CD4-positive, CD25-positive, alpha-beta regulatory T cell (primary cell): ENCODE measurements at regions not wholly inside any gene's neighbourhood (a gene's known extent, or its start where the extent isn't known, plus 50 kb on each side); places are given as distances from the start of the nearest gene placed in this dataset.

ENCODE experiments used
- ATAC-seq, 2 donors: fragments of 150-1000 bp; cut with Tn5 transposase; one replicate each; pipeline ENCODE4 v1.10.0; 2021; ENCODE audit warnings: low read depth in 2 of 2, moderate number of reproducible peaks in 2 of 2, moderate library complexity in 1 of 2
- DNase-seq, 3 donors: peaks; one replicate each; pipeline versions ENCODE4 v3.0.0 to v3.0.0-alpha.2; 2012 to 2022; ENCODE audit warnings: mixed read lengths in 1 of 3
- H3K27ac ChIP-seq: one replicate; pipeline ENCODE4 v1.7.0; 2013; ENCODE audit warnings: mild to moderate bottlenecking, low read length; ENCODE audit not compliant: insufficient read depth, poor library complexity, severe bottlenecking
- H3K27me3 ChIP-seq: one replicate; pipeline ENCODE4 v1.7.0; 2013; ENCODE audit warnings: low read length; ENCODE audit not compliant: control insufficient read depth, insufficient read depth
- H3K36me3 ChIP-seq: one replicate; pipeline ENCODE4 v1.7.0; 2013; ENCODE audit warnings: mild to moderate bottlenecking, low read length, moderate library complexity; ENCODE audit not compliant: control insufficient read depth, insufficient read depth
- H3K4me1 ChIP-seq: 2 replicates; pipeline ENCODE4 v1.7.0; 2013; ENCODE audit warnings: mild to moderate bottlenecking, low read length; ENCODE audit not compliant: insufficient read depth, control insufficient read depth, poor library complexity, severe bottlenecking
- H3K4me3 ChIP-seq: one replicate; pipeline ENCODE4 v1.7.0; 2013; ENCODE audit warnings: low read depth, mild to moderate bottlenecking, low read length, moderate library complexity
- H3K9me3 ChIP-seq, 2 experiments: 1 replicate in 1 of 2; 2 replicates in 1 of 2; pipeline ENCODE4 v1.7.0; 2013; ENCODE audit warnings: low read length in 2 of 2, mild to moderate bottlenecking in 1 of 2, moderate library complexity in 1 of 2; ENCODE audit not compliant: control insufficient read depth in 2 of 2
- H3K27ac Mint-ChIP-seq, 3 donors: one replicate each; pipeline ENCODE4 v1.8.0; 2020 to 2022; ENCODE audit warnings: mild to moderate bottlenecking in 3 of 3, mixed read lengths in 3 of 3, moderate library complexity in 2 of 3
- H3K27me3 Mint-ChIP-seq: one replicate; pipeline ENCODE4 v1.8.0; 2022; ENCODE audit warnings: mild to moderate bottlenecking, mixed read lengths
- H3K36me3 Mint-ChIP-seq: one replicate; pipeline ENCODE4 v1.8.0; 2020; ENCODE audit warnings: mixed read lengths
- H3K4me1 Mint-ChIP-seq, 4 donors: one replicate each; pipeline ENCODE4 v1.8.0; 2020 to 2022; ENCODE audit warnings: mixed read lengths in 4 of 4, mild to moderate bottlenecking in 1 of 4
- H3K4me3 Mint-ChIP-seq, 4 donors: one replicate each; pipeline ENCODE4 v1.8.0; 2020 to 2022; ENCODE audit warnings: mild to moderate bottlenecking in 4 of 4, mixed read lengths in 4 of 4, moderate library complexity in 3 of 4
- H3K9me3 Mint-ChIP-seq, 7 donors: one replicate each; pipeline ENCODE4 v1.8.0; 2020 to 2022; ENCODE audit warnings: mixed read lengths in 7 of 7, mild to moderate bottlenecking in 3 of 7, moderate library complexity in 2 of 7

DNA sequence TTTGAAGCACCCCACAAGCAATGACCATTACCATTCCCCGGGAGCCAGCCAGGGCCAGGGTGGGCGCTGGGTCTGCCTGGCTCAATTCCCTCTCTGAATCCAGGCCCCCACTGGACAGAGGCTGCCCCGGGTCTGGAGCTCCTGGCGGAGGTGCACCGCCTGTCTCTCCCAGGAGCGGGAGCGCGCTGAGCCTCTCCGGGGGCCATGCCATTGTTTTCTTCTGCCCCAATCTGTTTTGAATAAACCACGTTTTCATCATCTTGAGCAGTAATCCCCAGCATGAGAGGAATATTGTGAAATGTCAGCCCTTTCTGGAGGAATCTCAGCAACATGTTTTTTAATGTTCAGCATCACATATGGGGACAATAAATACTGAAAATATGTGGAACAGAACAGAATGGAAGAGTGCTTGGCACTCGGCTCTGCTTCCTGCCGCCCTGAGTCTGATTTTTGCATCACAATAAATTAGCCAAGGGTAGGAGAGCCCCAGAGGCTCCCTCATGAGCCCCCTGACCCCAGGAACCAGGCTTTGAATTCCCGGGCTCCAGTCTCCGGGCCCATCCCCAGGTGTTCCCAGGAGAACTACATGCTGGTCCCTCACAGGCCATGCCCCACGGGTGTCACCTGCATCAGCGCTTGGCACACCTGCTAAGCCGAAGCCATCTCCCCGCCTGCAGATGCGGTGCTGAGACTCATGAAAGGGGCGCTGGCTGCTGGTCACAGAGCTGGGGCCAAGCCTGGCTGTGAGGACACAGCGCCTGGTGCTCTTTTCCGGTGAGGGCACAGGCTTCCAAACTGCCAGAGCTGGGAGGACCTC is 88.8 kb downstream of the INHBB start:
- no peak overlapping the region for H3K4me3 Mint-ChIP-seq
- no peak overlapping the region for H3K27ac Mint-ChIP-seq
- H3K9me3 ChIP-seq = no peaks in the 10 kb centered on the region
- peaks cover 7% of the 10 kb centered on the region for H3K27me3 Mint-ChIP-seq
- no peak overlapping the region for H3K27ac ChIP-seq
- no peaks in the 10 kb centered on the region for H3K36me3 Mint-ChIP-seq
- DNase-seq = no peak
- no peak overlapping the region for H3K4me3 ChIP-seq
- H3K27me3 ChIP-seq = no peaks in the 10 kb centered on the region
- H3K4me1 Mint-ChIP-seq = no peaks in the 10 kb centered on the region
- H3K9me3 Mint-ChIP-seq = no peaks in the 10 kb centered on the region
- no peaks in the 10 kb centered on the region for H3K4me1 ChIP-seq
- no peaks in the 10 kb centered on the region for H3K36me3 ChIP-seq
- ATAC-seq = no peak

GRCh38 chr2:120435671-120436459 is 89.9 kb downstream of the INHBB start:
- H3K4me1 ChIP-seq = no peaks in the 10 kb centered on the region
- no peaks in the 10 kb centered on the region for H3K9me3 Mint-ChIP-seq
- H3K36me3 Mint-ChIP-seq = no peaks in the 10 kb centered on the region
- no peaks in the 10 kb centered on the region for H3K27me3 ChIP-seq
- H3K27ac Mint-ChIP-seq = no peak overlapping the region
- peaks cover 19% of the 10 kb centered on the region for H3K27me3 Mint-ChIP-seq
- no peaks in the 10 kb centered on the region for H3K36me3 ChIP-seq
- H3K9me3 ChIP-seq = no peaks in the 10 kb centered on the region
- H3K27ac ChIP-seq = no peak overlapping the region
- no peak overlapping the region for H3K4me3 Mint-ChIP-seq
- H3K4me3 ChIP-seq = no peak overlapping the region
- no peaks in the 10 kb centered on the region for H3K4me1 Mint-ChIP-seq
- ATAC-seq (no peak), DNase-seq (no peak)

GRCh38 chr2:120436460-120436739 is 90.5 kb downstream of the INHBB start:
- Mint-ChIP-seq H3K27me3 (peaks cover 24% of the 10 kb centered on the region), H3K4me3 (no peak overlapping the region), H3K9me3 (no peaks in the 10 kb centered on the region), H3K36me3 (no peaks in the 10 kb centered on the region), H3K27ac (no peak overlapping the region), H3K4me1 (no peaks in the 10 kb centered on the region)
- no peak for ATAC-seq
- Histone ChIP-seq H3K4me1 (no peaks in the 10 kb centered on the region), H3K27me3 (no peaks in the 10 kb centered on the region), H3K27ac (no peak overlapping the region), H3K9me3 (no peaks in the 10 kb centered on the region), H3K36me3 (no peaks in the 10 kb centered on the region), H3K4me3 (no peak overlapping the region)
- DNase-seq = no peak

- no peak for ATAC-seq
- Mint-ChIP-seq H3K36me3 (no peaks in the 10 kb centered on the region), H3K4me3 (no peak overlapping the region), H3K27me3 (peaks cover 31% of the 10 kb centered on the region), H3K27ac (no peak overlapping the region), H3K9me3 (no peaks in the 10 kb centered on the region), H3K4me1 (no peaks in the 10 kb centered on the region)
- peak in 1 of 3 donors; percentile 38 for DNase-seq
- no peak overlapping the region for H3K4me3 ChIP-seq
- H3K36me3 ChIP-seq = no peaks in the 10 kb centered on the region
- no peaks in the 10 kb centered on the region for H3K9me3 ChIP-seq
- peaks cover 3% of the 10 kb centered on the region for H3K4me1 ChIP-seq
- H3K27me3 ChIP-seq = no peaks in the 10 kb centered on the region
- no peak overlapping the region for H3K27ac ChIP-seq
These were observed 91.1 kb downstream of the INHBB start for GRCh38 chr2:120436885-120437603.

DNA sequence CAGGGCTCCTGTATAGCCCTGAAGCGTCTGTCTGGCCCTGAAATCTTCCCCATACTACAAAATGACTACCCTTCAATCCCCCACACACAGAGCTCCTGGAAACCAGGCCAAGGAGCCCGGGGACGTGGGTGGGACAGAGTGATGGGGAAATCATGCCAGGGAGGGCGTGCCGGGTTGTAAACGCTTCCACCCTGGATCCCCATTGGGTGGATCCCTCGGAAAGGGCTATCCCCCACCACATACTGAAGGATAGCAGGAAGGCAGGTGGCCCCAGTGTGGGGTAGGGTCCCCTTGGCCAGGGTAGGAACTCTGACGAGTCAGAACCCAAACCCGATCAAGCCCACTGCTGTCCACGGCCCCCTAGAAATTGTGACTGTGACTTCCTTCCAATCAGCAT is 91.7 kb downstream of the INHBB start:
- peaks cover 0 to 4% (median 0%) of the 10 kb centered on the region in 4 donors for H3K4me1 Mint-ChIP-seq
- Histone ChIP-seq H3K27me3 (no peaks in the 10 kb centered on the region), H3K4me3 (no peak overlapping the region), H3K36me3 (no peaks in the 10 kb centered on the region), H3K9me3 (no peaks in the 10 kb centered on the region), H3K27ac (no peak overlapping the region), H3K4me1 (peaks cover 6% of the 10 kb centered on the region)
- no peaks in the 10 kb centered on the region for H3K9me3 Mint-ChIP-seq
- H3K27ac Mint-ChIP-seq = no peak overlapping the region
- no peak overlapping the region for H3K4me3 Mint-ChIP-seq
- no peaks in the 10 kb centered on the region for H3K36me3 Mint-ChIP-seq
- H3K27me3 Mint-ChIP-seq = peaks cover 36% of the 10 kb centered on the region
- no peak for DNase-seq
- ATAC-seq = no peak

- Histone ChIP-seq H3K9me3 (no peaks in the 10 kb centered on the region), H3K27ac (no peak overlapping the region), H3K4me1 (peaks cover 12% of the 10 kb centered on the region), H3K36me3 (no peaks in the 10 kb centered on the region), H3K4me3 (no peak overlapping the region), H3K27me3 (peaks cover under 1% of the 10 kb centered on the region)
- DNase-seq (no peak), ATAC-seq (no peak)
- Mint-ChIP-seq H3K27ac (no peak overlapping the region), H3K4me3 (no peak overlapping the region), H3K9me3 (no peaks in the 10 kb centered on the region), H3K36me3 (no peaks in the 10 kb centered on the region), H3K27me3 (peaks cover 40% of the 10 kb centered on the region), H3K4me1 (peaks cover 0 to 6% (median 0%) of the 10 kb centered on the region in 4 donors)
These were observed 92.5 kb downstream of the INHBB start for GRCh38 chr2:120438301-120439066.

DNA sequence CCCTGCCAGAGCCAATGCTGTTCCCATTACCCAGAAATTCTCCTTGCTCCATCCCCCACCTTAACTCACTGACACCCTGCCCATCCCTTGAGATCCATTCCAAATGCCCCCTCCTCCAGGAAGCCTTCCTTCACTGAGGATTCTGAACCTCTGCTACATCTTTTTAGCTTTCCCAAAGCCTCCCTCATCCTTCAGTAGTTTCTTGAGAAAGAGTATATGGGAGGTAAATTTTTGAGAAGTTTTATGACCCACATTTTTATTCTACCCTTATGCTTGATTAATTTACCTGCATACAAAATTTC is 93.1 kb downstream of the INHBB start:
- H3K4me3 Mint-ChIP-seq = no peak overlapping the region
- H3K27me3 ChIP-seq = peaks cover 5% of the 10 kb centered on the region
- H3K27ac Mint-ChIP-seq = no peak overlapping the region
- no peaks in the 10 kb centered on the region for H3K36me3 Mint-ChIP-seq
- no peak for ATAC-seq
- no peaks in the 10 kb centered on the region for H3K9me3 Mint-ChIP-seq
- H3K27me3 Mint-ChIP-seq = peaks cover 45% of the 10 kb centered on the region
- no peak overlapping the region for H3K4me3 ChIP-seq
- H3K27ac ChIP-seq = no peak overlapping the region
- H3K4me1 Mint-ChIP-seq = peaks cover 0 to 7% (median 0%) of the 10 kb centered on the region in 4 donors
- DNase-seq = no peak
- no peaks in the 10 kb centered on the region for H3K9me3 ChIP-seq
- H3K4me1 ChIP-seq = peaks cover 12% of the 10 kb centered on the region
- no peaks in the 10 kb centered on the region for H3K36me3 ChIP-seq
